GM18508 (cell line): ENCODE measurements at regions not wholly inside any gene's neighbourhood (a gene's known extent, or its start where the extent isn't known, plus 50 kb on each side); places are given as distances from the start of the nearest gene placed in this dataset.

Experiments used
- ATAC-seq: cut with Tn5 transposase; IDR thresholded peaks from one replicate; pipeline ENCODE4 v1.9.1; 2021; ENCODE audit warnings: moderate number of reproducible peaks; ENCODE audit not compliant: insufficient read depth, unreplicated experiment

GRCh38 chr13:76386321-76386720 lies 499.9 kb downstream of the KCTD12 start:
- no peak for ATAC-seq

- ATAC-seq: no peak
Measured at GRCh38 chr13:76385586-76385985, 500.6 kb downstream of the KCTD12 start.

GRCh38 chr13:76383676-76384461 lies 502.3 kb downstream of the KCTD12 start:
- ATAC-seq: no peak

GRCh38 chr13:76380446-76381065 lies 505.6 kb downstream of the KCTD12 start:
- no peak for ATAC-seq

- no peak for ATAC-seq
Measured at GRCh38 chr13:76379341-76380105, 506.7 kb downstream of the KCTD12 start.

- no peak for ATAC-seq
Measured at GRCh38 chr13:76378767-76379166, 507.4 kb downstream of the KCTD12 start.

- ATAC-seq: no peak
Measured at GRCh38 chr13:76363682-76364289, 522.4 kb downstream of the KCTD12 start.

- ATAC-seq: no peak
Measured at GRCh38 chr13:76361868-76362267, 524.3 kb downstream of the KCTD12 start.

GRCh38 chr13:76351541-76352229 lies 534.5 kb downstream of the KCTD12 start:
- no peak for ATAC-seq

GRCh38 chr13:76350399-76350798 lies 535.8 kb downstream of the KCTD12 start:
- no peak for ATAC-seq

- no peak for ATAC-seq
Measured at GRCh38 chr13:76349700-76350099, 536.5 kb downstream of the KCTD12 start.

GRCh38 chr13:76339649-76340048 lies 546.6 kb downstream of the KCTD12 start:
- ATAC-seq: no peak

- ATAC-seq: no peak
Measured at GRCh38 chr13:76338003-76338402, 548.2 kb downstream of the KCTD12 start.

- ATAC-seq: no peak
Measured at GRCh38 chr13:76336889-76337844, 549.0 kb downstream of the KCTD12 start.

GRCh38 chr13:76335463-76335862 lies 550.7 kb downstream of the KCTD12 start:
- no peak for ATAC-seq

GRCh38 chr13:76331943-76332712 lies 554.1 kb downstream of the KCTD12 start:
- no peak for ATAC-seq

GRCh38 chr13:76330761-76331160 lies 555.4 kb downstream of the KCTD12 start:
- ATAC-seq: no peak

- no peak for ATAC-seq
Measured at GRCh38 chr13:76329866-76330580, 556.2 kb downstream of the KCTD12 start.
